Astrocyte of the spinal cord (primary cell): ENCODE measurements at regions not wholly inside any gene's neighbourhood (a gene's known extent, or its start where the extent isn't known, plus 50 kb on each side); places are given as distances from the start of the nearest gene placed in this dataset.

Experiments used
- DNase-seq: peaks from one replicate; pipeline ENCODE4 v3.0.0; 2011; ENCODE audit warnings: low read depth, low spot score
- H3K4me3 ChIP-seq: 2 replicates; pipeline ENCODE4 v1.5.1; 2011; ENCODE audit warnings: low read depth, mild to moderate bottlenecking, low read length, moderate library complexity
- CTCF ChIP-seq: IDR thresholded peaks from 2 replicates; pipeline ENCODE4 v1.5.1; 2012; ENCODE audit warnings: low read depth, mild to moderate bottlenecking, low read length, inconsistent platforms
- in situ Hi-C: cut with HindIII; loops from 2 replicates; pipeline ENCODE4 v1.10.0; 2017; ENCODE audit warnings: low sequenced_read_pairs

- no peak for DNase-seq
- TF ChIP-seq CTCF: no peak
- no peak overlapping the region for H3K4me3 ChIP-seq
- in situ Hi-C loops: no loop called here
These were observed 51.8 kb upstream of the CASZ1 start for GRCh38 chr1:10848109-10848684.

GRCh38 chr1:10850026-10850425, 53.6 kb upstream of the CASZ1 start:
- TF ChIP-seq CTCF: no peak
- no peak for DNase-seq
- in situ Hi-C loops: no loop called here
- H3K4me3 ChIP-seq: no peak overlapping the region

GRCh38 chr1:10851024-10852013, 54.9 kb upstream of the CASZ1 start:
- in situ Hi-C loops: no loop called here
- no peak for DNase-seq
- no peak overlapping the region for H3K4me3 ChIP-seq
- no peak for TF ChIP-seq CTCF

GRCh38 chr1:10852018-10852417, 55.6 kb upstream of the CASZ1 start:
- H3K4me3 ChIP-seq: no peak overlapping the region
- in situ Hi-C loops: no loop called here
- no peak for DNase-seq
- TF ChIP-seq CTCF: no peak

- DNase-seq: no peak
- in situ Hi-C loops: no loop called here
- H3K4me3 ChIP-seq: no peak overlapping the region
- TF ChIP-seq CTCF: no peak
These were observed 56.0 kb upstream of the CASZ1 start for GRCh38 chr1:10852486-10852885.

GRCh38 chr1:10852998-10853520, 56.6 kb upstream of the CASZ1 start:
- in situ Hi-C loops: no loop called here
- no peak for TF ChIP-seq CTCF
- H3K4me3 ChIP-seq: no peak overlapping the region
- no peak for DNase-seq
